GM18909 (cell line): ENCODE measurements at regions not wholly inside any gene's neighbourhood (a gene's known extent, or its start where the extent isn't known, plus 50 kb on each side); places are given as distances from the start of the nearest gene placed in this dataset.

Source experiments
- ATAC-seq: cut with Tn5 transposase; IDR thresholded peaks from one replicate; pipeline ENCODE4 v1.9.1; 2021; ENCODE audit warnings: mild to moderate bottlenecking; ENCODE audit not compliant: unreplicated experiment, poor library complexity

DNA sequence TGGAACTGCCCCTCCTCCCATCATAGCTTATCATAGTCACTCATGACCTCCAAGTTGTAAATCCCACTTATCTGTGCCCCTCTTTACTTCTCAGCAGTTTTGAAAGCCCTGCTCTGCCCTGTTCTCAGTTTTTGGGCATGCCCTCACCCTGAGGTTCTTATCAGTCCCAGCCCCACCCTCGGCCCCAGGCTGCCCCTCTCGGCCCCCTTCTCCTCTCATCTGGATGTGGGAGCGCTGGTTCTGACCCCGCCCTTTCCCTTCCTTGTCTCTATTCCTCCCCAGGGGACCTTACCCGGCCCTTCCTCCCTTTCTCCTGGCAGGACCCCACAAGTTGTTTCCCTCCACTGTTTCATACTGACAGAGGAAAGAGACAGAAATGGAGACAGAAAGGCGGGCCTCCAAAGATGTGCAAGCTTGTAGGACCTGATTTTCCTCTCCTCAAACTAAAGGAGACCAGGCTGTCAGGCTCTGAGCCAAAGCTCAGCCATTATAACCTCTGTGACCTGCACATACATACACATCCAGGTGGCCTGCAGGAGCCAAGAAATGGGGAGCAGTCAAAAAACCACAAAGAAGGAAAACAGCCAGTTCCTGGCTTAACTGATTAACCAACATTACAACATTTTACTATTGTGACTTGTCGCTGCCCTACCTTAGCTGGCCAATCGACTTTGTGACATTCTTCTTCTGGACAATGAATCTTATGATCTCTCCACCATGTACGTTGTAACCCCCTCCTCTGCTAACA is 171.0 kb upstream of the HS6ST1 start:
- ATAC-seq: no peak

DNA sequence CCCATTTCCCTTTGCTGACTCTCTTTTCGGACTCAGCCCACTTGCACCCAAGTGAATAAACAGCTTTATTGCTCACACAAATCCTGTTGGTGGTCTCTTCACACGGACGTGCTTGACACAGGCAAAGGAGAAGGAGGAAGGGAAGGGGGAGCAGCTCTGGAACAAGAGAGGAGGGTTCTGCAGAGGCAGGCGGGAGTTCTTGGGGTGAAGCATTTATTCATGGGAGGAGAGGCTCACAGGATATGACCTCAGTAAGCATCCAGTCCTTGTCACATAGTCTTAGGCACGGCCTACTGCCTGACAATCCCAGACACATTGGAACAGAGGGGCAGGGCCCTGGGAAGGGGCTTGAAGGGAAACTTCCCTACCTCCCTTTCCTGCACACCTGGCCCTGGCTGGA is 171.7 kb upstream of the HS6ST1 start:
- no peak for ATAC-seq

DNA sequence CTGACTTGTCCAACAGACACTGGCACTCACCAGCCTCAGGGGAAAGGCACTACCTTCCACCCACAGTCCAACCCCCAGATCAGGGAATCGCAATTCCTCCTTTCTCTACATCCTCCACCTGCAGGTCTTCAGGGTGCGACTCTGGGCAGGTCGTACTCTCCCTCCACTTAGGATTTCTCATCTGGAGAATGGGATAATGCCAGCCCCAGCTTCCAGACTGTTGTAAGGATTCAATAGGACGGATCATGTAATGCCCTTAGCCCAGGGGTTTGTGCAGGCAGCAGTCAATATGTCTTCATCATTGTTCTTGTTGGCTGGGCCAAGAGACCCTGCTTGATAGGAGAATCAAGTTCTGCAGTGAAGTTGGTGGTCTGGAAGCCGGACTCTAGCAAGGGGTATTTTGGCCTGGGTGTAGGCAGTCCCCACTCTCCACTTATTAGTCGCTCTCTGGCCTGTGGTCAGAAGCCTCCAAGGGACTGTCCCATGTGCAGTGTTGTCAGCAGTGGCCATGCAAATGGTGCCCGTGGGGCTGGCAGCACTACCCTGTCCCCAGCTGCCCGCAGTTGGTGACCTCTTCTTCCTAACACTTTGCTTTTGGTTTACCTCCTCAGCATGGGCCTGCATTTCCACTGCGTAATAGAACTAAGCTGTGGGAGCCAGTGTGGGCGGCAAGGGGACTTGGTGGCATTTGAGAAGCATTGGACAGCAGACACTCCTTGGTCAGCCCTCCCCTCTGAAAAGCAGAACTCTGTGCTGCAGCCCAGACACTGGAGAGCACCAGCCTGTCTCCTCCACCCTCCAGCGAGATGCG is 172.4 kb upstream of the HS6ST1 start:
- ATAC-seq: no peak

DNA sequence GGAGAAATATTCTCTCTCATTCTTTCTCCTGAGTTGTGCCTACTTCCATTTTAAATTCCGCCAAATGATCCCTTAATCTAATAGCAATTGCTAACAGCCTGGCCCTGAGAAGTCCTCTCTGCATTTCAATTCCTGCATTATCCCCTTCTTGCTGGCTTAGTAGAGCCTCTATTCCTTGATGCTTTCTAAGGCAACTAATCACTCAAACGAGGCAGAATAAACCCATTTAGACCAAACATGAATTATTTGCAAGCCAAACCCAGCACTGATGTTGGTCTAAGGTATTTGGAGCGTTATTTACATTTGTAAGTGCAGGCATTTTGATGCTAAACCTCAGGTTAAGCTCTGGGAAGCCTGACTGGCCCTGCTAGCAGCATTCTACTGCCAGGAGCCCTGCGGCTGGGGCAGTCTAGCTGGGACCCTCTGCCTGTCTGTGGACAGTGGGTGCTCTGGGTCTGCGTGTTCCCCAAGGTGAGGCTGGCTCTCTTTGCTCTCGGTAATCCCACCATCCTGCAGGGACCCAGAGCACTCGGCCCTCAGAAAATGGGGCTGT is 173.1 kb upstream of the HS6ST1 start:
- no peak for ATAC-seq

DNA sequence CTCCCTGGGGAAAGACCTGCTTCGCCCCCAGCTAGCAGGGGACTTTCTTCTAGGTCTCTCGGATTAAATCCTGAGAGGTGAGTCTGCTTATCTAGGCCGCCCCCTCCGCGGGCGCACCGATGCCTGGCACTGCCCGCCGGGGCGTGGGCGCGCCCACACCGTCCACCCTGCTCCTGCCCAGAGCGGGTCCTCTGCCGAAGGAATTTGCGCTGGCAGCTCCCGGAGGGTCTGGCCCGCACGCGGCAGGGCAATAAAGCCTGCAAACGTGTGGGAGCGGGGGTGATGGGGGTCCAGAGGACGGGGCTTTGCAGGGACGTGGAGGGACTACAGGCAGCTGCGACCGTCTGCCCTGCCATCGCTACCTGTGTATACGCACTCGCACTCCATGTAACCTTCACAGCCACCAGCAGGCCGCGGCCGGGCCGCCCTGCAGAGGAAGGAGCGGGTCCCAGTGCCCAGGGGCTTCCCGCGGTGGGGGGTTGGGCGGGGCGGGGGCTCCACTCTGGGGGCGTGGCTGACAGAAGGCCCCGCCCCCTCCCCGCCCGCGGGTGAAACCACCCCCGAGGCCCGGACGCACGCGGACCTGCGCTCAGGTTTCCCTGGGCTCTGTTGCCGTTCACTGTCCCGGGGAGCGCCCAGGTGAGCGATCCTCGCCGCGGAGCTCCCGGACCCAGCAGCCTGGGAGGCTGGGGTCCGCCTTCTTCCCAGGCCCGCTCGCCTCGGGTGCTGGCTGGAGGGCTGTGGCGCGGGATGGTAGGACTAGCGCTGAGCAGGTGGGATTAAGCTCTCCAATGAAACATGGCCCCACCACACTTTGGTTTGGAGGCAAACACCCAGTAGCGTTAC is 174.5 kb upstream of the HS6ST1 start:
- ATAC-seq: no peak

DNA sequence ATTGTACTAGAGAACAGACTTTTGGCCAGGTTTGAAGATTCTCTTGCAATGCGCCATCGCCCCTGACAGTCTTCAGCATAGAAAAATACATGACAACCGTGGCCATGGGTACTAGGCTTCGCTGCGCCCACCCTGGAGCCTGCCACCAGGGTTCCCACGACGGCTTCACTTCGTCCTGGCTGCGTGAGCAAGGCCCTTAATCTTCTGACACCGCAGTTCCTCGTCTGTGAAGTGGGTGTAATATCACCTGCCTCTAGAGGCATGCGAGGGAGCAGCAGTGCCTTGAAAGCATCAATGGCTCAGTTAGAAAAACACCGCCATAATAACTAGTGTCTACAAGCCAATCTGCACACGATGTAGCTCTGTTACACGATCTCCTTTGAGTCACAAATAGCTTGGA is 175.2 kb upstream of the HS6ST1 start:
- ATAC-seq: no peak

DNA sequence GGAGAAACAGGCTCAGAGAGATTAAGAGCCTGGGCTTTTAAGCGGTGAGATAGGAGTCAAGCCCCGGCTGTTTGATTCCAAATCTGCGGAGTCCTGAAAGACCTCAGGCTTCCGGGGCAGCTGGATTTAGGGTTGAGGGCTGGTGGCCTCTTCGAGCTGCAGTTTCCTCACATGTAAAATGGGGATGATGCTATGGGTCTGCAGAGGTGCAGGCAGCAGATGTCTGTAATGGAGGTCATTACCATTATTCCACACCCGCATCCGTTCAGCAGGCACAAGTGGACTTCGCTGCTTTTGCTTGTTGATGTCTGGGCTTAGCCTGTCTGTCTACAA is 175.6 kb upstream of the HS6ST1 start:
- ATAC-seq: no peak

DNA sequence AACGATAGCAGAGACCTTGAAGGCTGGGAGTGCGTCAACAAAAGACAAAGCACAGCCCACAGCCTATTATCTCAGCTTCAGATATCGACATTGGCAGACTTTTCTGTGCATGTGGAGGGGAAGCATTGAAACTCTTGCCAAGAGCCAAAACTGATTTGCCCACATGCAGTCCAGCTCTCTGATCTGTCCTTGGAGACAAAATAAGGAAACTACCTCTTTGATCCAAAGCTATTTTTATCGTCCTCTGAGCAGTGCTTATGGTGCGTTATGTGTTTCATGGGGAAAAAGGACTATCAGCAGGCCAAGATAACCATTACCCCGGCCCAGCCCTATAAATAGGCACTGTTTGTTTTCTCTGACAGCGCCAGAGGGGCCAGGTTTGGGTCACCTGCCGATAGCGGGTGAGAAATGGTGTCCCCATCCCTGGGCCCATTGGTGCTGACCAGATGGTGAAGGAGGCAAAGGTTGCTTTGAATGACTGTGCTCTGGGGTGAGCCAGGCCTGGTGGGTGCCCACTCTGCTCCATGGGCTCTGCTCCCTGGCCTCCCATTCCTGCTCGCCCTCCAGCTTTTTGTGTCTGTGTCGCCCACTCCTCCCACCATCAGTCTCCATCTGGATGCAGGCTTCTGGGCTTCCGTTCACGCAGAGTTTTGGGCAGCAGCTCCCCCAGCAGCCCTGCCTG is 176.1 kb upstream of the HS6ST1 start:
- ATAC-seq: no peak

DNA sequence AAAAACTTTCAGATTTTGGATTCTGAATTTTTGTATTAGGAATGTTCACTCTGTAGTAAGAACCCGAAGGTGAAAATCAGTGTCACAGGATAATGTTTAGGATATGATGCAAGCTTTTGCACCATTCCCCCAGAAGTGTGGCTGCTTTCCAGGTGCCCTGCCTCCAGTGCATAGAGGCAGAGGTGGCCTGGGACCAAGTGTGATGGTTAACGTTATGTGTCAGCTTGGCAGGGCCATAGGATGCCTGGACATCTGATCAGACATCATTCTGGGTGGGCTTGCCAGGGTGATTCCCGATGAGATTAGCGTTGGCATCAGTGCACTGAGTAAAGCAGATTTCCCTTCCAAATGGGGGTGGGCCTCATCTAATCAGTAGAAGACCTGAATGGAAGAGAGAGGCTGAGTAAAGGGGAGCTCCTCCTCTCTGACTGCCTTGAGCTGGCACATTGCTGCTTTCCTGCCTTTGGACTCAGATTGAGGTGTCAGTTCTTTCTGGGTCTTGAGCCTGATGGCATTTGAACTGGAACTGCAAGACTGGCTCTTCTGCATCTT is 177.4 kb upstream of the HS6ST1 start:
- no peak for ATAC-seq

DNA sequence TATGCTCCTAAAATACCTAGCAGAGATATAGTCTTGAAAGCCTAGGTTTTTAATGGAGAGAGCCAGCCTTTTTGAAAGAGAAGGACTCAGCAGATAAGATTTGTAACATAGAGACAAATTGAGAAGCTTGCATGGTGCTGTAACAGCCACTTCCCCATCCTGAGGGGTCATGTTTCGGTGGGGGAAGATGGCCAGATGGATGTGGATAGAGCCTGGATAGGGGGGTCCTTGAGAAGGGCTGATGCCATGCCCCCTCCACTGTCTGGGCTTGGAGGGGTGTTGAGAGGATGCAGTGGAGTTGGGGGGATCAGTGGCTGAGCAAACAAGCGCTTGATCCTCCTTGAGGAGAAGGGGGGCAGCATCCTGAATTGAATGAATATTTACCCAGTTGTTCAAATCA is 178.0 kb upstream of the HS6ST1 start:
- no peak for ATAC-seq

DNA sequence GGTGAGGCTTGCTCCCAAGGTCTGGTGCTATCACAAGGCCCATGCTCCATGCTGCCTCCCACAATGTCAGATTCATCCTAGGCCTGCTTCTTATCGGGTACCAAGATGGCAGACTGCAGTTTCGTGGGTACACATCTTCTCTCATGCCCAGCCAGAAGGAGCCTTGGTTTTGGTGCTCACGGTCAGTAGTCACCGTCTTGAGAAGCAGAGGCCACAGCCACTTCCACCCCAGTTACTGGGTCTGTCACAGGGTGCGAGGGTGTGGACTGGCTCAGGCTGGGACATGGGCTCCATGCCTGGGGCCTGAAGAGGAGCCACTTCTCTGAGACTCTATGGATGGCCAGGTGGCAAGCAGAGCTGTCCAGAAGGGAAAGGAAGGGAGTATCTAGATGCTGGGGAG is 178.8 kb upstream of the HS6ST1 start:
- ATAC-seq: no peak

DNA sequence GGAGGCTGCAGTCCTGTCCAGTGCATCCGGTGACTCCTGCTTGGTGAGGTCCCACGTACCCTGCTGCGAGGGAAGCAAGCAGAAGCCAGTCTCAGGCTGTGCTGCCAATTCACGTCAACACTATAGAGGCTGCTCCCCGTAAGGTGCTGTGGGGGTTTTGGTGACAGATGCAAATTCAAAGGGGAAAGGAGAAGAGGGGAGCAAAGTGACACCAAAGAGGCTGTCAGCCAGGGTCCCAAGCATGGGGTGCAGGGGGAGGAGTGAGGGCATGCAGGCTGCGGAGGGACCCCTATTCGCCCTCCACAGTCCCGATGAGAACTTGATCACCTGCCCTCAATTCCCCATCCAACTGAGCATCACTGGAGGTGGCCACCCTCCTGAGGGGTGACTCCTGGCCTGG is 179.4 kb upstream of the HS6ST1 start:
- ATAC-seq: no peak

DNA sequence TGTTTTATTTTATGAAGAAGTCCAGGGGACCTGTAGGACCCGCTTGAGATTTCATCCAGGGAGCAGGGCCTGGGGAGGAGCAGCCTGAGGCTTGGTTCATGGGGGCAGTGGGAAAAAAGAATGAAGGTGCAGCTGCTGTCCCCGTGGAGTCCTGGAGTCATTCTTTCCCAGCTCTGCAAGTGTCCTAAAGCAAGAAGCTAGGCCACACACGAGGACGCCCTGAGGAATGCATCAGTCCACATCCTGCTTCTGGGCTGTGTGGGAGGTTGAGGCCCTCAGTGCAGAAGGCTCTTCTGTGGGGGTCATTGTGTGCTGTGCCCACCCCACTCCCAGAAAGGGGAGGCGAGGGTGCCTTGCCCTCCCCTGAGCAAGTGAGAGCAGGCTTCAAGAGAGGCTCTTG is 179.9 kb upstream of the HS6ST1 start:
- no peak for ATAC-seq

DNA sequence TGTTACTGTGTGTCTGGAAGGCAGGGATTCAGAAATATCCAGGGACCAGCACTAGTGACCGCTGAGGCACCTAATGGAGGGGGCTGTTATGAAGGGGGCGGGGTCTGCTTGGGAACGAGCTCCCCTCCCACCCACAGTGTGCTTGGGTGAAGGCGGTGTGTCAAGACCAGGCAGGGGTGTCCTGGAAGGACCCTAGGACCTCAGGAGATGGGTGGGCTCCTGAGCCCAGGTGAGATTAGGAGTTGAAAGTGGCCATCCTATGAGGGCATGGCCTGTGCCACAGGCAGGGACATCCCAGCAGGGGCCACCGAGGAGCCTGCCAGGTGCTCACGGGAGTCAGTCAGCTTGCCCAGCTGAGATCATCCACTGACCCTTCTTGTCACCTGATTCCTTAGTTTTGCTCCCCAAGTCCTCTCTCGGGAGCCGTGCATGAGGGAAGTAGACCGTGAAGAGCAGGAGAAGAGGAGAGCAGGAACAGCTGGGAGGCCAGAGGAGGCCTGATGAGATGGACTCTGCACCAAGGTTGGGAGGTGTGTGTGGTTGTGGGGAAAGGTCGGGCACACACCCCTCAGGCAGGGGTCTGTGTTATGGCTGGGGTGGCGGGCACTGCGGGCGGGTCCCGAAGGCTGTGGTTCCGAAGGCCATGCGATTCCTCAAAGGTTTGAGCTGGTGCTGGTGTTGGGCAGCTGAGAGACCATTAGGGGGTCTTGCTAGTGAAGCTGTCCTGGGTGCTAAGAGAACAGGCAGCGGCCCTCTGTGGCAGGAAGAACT is 180.9 kb upstream of the HS6ST1 start:
- ATAC-seq: no peak

DNA sequence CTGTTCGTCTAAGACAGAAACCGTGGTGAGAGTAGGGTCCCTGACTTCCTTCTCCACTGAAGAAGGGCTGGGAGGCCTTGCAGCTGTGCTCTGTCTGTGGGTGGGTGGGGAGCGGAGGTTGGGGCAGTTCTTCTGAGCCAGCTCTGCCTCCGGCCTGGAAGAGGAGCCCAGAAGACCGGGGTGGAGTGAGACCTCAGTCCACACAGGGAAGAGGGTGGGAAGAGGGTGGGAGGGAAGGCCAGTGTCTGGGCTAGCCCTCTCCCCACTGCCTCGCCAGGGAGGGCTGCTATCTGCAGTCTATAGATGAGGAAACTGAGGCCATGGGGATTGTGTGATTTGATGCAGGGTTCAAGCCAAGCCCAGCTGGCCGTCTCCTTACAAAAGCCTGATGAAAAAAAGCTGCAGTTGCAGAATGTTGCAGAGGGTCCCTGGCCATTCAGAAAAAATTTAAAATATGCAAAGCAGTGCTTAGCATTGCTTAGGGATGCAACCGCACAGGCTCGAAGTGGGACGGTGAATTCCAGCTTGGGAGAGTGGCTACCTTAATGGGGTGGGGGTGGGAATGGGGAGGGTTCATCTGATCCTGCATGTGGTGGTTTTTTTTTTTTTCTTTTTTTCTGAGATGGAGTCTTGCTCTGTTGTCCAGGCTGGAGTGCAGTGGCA is 181.6 kb upstream of the HS6ST1 start:
- ATAC-seq: no peak

DNA sequence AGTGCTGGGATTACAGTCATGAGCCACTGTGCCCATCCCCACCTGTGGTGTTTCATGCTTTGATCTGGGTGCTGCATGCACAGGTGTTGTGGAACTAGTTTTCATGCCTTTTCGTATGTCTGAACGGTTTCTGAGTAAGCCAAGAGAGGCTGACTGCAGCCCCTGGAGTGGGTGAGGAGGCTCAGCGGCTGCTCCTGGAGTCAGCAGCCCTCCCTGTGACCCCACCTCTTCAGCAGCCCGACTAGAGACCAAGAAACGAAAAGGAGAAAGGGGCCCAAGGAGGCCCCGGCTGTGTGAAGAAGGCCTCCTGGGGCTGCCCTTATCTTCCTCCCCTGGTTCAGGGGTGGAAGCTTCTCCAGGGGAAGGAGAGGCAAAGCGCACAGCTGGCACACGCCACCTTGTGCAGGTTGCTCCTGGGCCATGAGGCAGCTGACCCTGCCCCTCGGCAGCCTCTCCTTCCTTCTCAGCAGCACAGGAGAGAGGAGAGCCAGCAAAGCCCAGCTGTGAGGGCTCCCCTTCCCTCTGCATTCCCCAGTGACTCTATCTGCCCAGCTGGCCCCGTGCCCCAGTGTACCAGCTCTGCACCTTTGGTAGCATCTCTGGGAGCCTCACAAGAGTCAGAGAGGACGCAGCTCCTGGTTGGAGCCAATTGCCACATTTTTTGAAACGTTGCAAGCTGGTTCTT is 182.5 kb upstream of the HS6ST1 start:
- no peak for ATAC-seq

DNA sequence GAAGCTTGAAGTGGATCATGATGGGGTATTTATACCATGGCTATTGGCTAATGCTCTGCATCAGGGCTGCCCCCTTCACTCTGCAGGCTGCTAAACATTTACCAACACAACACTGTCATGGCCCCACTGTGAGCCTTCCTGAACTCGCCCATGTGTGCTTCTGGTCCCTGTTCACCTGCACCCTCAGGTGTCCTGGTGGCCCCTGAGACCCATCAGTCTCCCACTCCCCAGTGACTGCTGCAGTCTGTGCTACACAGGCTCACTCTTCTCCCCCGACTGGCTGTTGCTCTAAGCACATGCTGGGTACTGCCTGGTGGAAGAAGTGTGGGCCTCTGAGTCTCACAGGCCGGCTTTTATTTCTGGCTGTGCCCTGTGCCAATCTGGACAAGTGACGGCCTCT is 183.0 kb upstream of the HS6ST1 start:
- ATAC-seq: no peak

DNA sequence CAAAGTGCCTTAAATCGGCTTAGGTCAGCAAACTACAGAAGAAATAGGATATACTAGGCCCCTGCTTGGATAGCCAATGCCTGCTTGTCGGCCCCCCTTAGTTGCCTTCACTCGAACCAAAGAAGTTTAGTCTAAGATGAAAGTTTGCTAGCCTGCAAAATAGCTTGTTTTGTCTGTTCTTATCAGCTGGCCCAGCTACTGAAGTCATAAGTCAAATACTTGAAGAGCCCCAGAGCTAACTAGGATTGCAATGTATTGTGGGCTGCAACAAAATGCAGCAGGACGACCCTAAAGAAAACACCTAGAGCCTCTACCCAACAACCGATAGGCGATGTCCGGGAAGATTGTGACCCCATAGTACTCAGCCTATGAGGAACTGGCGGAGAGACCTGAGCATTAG is 183.5 kb upstream of the HS6ST1 start:
- ATAC-seq: no peak
